GM12878 (cell line): ENCODE measurements at regions not wholly inside any gene's neighbourhood (a gene's known extent, or its start where the extent isn't known, plus 50 kb on each side); places are given as distances from the start of the nearest gene placed in this dataset.
A peak's percentile ranks its signal among the peaks of the same experiment; 100 is the strongest.

Source experiments
- ATAC-seq: fragments of 200-7000 bp; cut with Tn5 transposase; 3 replicates; pipeline ENCODE4 v1.9.1; 2020; ENCODE audit warnings: mild to moderate bottlenecking, moderate library complexity
- BruUV-seq: library from RNA; stranded (reverse); fragments of 400-500 nt; replicated peaks from 2 replicates; lab custom pipeline; 2021; lab: Mats Ljungman, UMichigan
- CTCF ChIA-PET: fragments of 300-600 bp; sonication (Branson Sonifier 250); formaldehyde crosslinking; extraction: SDS; loops from one replicate; lab custom pipeline; 2021; ENCODE audit warnings: inconsistent platforms; lab: Yijun Ruan, JAX
- POLR2A ChIA-PET: fragments of 350-600 bp; formaldehyde crosslinking; extraction: SDS; loops from one replicate; lab custom pipeline; 2021; ENCODE audit warnings: inconsistent platforms; lab: Charles Lee
- RAD21 ChIA-PET: fragments of 300-600 bp; sonication (Branson Sonifier 250); formaldehyde crosslinking; loops from one replicate; lab custom pipeline; 2023; ENCODE audit warnings: antibody characterized with exemption; ENCODE audit not compliant: unreplicated experiment; lab: Charles Lee
- SMC1A ChIA-PET: fragments of 300-600 bp; sonication (Branson Sonifier 250); formaldehyde crosslinking; loops from one replicate; lab custom pipeline; 2023; ENCODE audit not compliant: unreplicated experiment, uncharacterized antibody; lab: Charles Lee
- DNase-seq: peaks from one replicate; pipeline ENCODE4 v3.0.0-alpha.2; 2011; ENCODE audit warnings: low read depth, low spot score
- FAIRE-seq: peaks from 3 replicates; lab custom pipeline; 2011; peaks lifted over from hg19 to GRCh38; lab: Jason Lieb, UNC
- H2AFZ ChIP-seq: 2 replicates; pipeline ENCODE4 v1.6.0; 2011; ENCODE audit warnings: low read depth, low read length, control low read depth; ENCODE audit not compliant: control insufficient read depth
- H3K27ac ChIP-seq: 2 replicates; pipeline ENCODE4 v1.5.1; 2011; ENCODE audit warnings: control low read depth; ENCODE audit not compliant: control insufficient read depth, insufficient read depth
- H3K27me3 ChIP-seq, 2 experiments: replicated peaks in 1 of 2; 2 replicates each; pipeline versions ENCODE4 v1.6.0 to v1.6.1; 2011; ENCODE audit warnings: low read length in 1 of 2; ENCODE audit not compliant: control insufficient read depth in 2 of 2, insufficient read depth in 2 of 2
- H3K36me3 ChIP-seq, 2 experiments: 2 replicates each; pipeline ENCODE4 v1.5.1; 2011; ENCODE audit warnings: low read length in 1 of 2; ENCODE audit not compliant: control insufficient read depth in 2 of 2, insufficient read depth in 2 of 2
- H3K4me1 ChIP-seq: 2 replicates; pipeline ENCODE4 v1.6.1; 2011; ENCODE audit warnings: mild to moderate bottlenecking, low read length, moderate library complexity, mixed read lengths; ENCODE audit not compliant: control insufficient read depth, insufficient read depth
- H3K4me2 ChIP-seq: 2 replicates; pipeline ENCODE4 v1.6.0; 2011; ENCODE audit warnings: control low read depth; ENCODE audit not compliant: control insufficient read depth, insufficient read depth
- H3K4me3 ChIP-seq: fragments of 200-600 bp; sonication (generic); 2 replicates; pipeline ENCODE4 v1.5.1; 2016
- H3K79me2 ChIP-seq: 2 replicates; pipeline ENCODE4 v1.6.0; 2011; ENCODE audit warnings: low read length; ENCODE audit not compliant: control insufficient read depth, insufficient read depth
- H3K9ac ChIP-seq: 2 replicates; pipeline ENCODE4 v1.8.0; 2011; ENCODE audit warnings: low read length, control low read depth, mixed read lengths; ENCODE audit not compliant: control insufficient read depth, insufficient read depth
- H3K9me3 ChIP-seq: replicated peaks from 3 replicates; pipeline ENCODE4 v1.5.1; 2011; ENCODE audit warnings: mild to moderate bottlenecking, low read length; ENCODE audit not compliant: control insufficient read depth, insufficient read depth
- H4K20me1 ChIP-seq: 2 replicates; pipeline ENCODE4 v1.6.0; 2011; ENCODE audit not compliant: control insufficient read depth, insufficient read depth
- BRCA1 ChIP-seq: IDR thresholded peaks from 2 replicates; pipeline ENCODE4 v1.6.1; 2011; ENCODE audit warnings: low read depth, low read length, improper control_type of control experiment
- CEBPB ChIP-seq, 2 experiments: fragments of 150-350 bp in 1 of 2; IDR thresholded peaks; 2 replicates each; pipeline ENCODE4 v1.6.1; 2012 to 2014; ENCODE audit warnings: low read depth in 2 of 2, low read length in 2 of 2, borderline replicate concordance in 1 of 2, inconsistent platforms in 1 of 2
- CTCF ChIP-seq, 3 experiments: IDR thresholded peaks in 2 of 3; conservative IDR thresholded peaks in 1 of 3; 2 replicates each; pipeline ENCODE4 v1.5.1; 2011; ENCODE audit warnings: low read depth in 3 of 3, low read length in 3 of 3, mild to moderate bottlenecking in 3 of 3, control low read depth in 2 of 3, moderate library complexity in 2 of 3, inconsistent platforms in 1 of 3, mixed read lengths in 1 of 3; ENCODE audit not compliant: control insufficient read depth in 2 of 3, insufficient read depth in 1 of 3; ENCODE audit errors: extremely low read depth in 1 of 3
- E2F4 ChIP-seq: IDR thresholded peaks from 2 replicates; pipeline ENCODE4 v1.6.1; 2012; ENCODE audit warnings: low read depth, low read length, improper control_type of control experiment
- FOS ChIP-seq: IDR thresholded peaks from 3 replicates; pipeline ENCODE4 v1.6.1; 2011; ENCODE audit warnings: borderline replicate concordance; ENCODE audit not compliant: insufficient read length; ENCODE audit errors: extremely low read depth
- HSF1 ChIP-seq: fragments of 150-350 bp; IDR thresholded peaks from 2 replicates; pipeline ENCODE4 v1.6.1; 2014; ENCODE audit warnings: mild to moderate bottlenecking, low read depth, low read length
- MAX ChIP-seq: IDR thresholded peaks from 2 replicates; pipeline ENCODE4 v1.6.1; 2012; ENCODE audit warnings: low read depth, low read length, improper control_type of control experiment
- PML ChIP-seq: IDR thresholded peaks from 2 replicates; pipeline ENCODE4 v1.6.1; 2012; ENCODE audit warnings: low read length, inconsistent platforms
- POU2F2 ChIP-seq: IDR thresholded peaks from 3 replicates; pipeline ENCODE4 v1.6.1; 2011; ENCODE audit warnings: low read depth, mild to moderate bottlenecking, low read length, borderline replicate concordance
- PRDM15 ChIP-seq: fragments of 450-650 bp; formaldehyde crosslinking; IDR thresholded peaks from 2 replicates; pipeline ENCODE4 v1.4.0; 2020; ENCODE audit warnings: mild to moderate bottlenecking, moderate library complexity
- SMAD1 ChIP-seq: fragments of 450-650 bp; IDR thresholded peaks from 2 replicates; pipeline ENCODE4 v1.6.1; 2018; ENCODE audit warnings: mild to moderate bottlenecking, low read depth; ENCODE audit not compliant: partially characterized antibody
- SP1 ChIP-seq: IDR thresholded peaks from one replicate; pipeline ENCODE4 v1.6.1; 2011; ENCODE audit warnings: low read depth, low read length
- ZNF274 ChIP-seq: IDR thresholded peaks from one replicate; pipeline ENCODE4 v1.8.0; 2011; ENCODE audit not compliant: insufficient read length, insufficient read depth
- WGBS: methylation state at CpG from one replicate; pipeline ENCODE4 v1.1.6; 2016; ENCODE audit warnings: low lambda C conversion rate; ENCODE audit not compliant: insufficient replicate concordance, insufficient coverage; ENCODE audit errors: missing lambda C conversion rate; 5-methylcytosine and 5-hydroxymethylcytosine counted together
- in situ Hi-C: fragments of 300-500 bp; cut with MboI; formaldehyde crosslinking; loops from 9 replicates; pipeline ENCODE4 v1.14.3; 2018; ENCODE audit warnings: mixed read lengths
- intact Hi-C: fragments of 100-400 bp; cut with micrococcal nuclease; formaldehyde crosslinking; loops from one replicate; pipeline ENCODE4 v1.14.2; 2022; ENCODE audit not compliant: unreplicated experiment

- ChIA-PET CTCF (interaction anchor here (0.6 to 1.8 kb wide), 5 partner anchors 10 to 69 kb away, joined by 3 to 14 read pairs (median 4); no protein-coding TSS in a partner anchor), RAD21 (interaction anchor here (1.5 kb wide), 1 partner anchor 16 kb away, joined by 5 read pairs; no protein-coding TSS in a partner anchor), POLR2A (no interaction called here), SMC1A (interaction anchor here (1.0 to 2.1 kb wide), 5 partner anchors 14 to 23 kb away, joined by 3 to 9 read pairs (median 4); no protein-coding TSS in a partner anchor)
- WGBS, result 47% methylated on average over 3 of the region's 3 CpGs
- Histone ChIP-seq H3K9me3 (no peaks in the 10 kb centered on the region; the same call in 2 of the 3 replicates), H4K20me1 (no peaks in the 10 kb centered on the region), H3K27ac (no peak overlapping the region), H3K27me3 (no peaks in the 10 kb centered on the region), H3K9ac (no peak overlapping the region), H3K36me3 (no peaks in the 10 kb centered on the region), H2AFZ (no peak overlapping the region), H3K4me2 (no peak overlapping the region), H3K4me1 (no peaks in the 10 kb centered on the region), H3K4me3 (no peak overlapping the region), H3K79me2 (no peaks in the 10 kb centered on the region)
- peak; percentile 91 for ATAC-seq
- no peak for DNase-seq
- BruUV-seq, result no TSS peak
- no peak for FAIRE-seq
- intact Hi-C loops, result no loop called here
- in situ Hi-C loops, result no loop called here
- TF ChIP-seq E2F4 (no peak), MAX (no peak), CEBPB (IDR thresholded peaks at IDR 0.05; ENCODE audit: borderline replicate concordance in 1 of 2, low read depth in 2 of 2, low read length in 2 of 2) (no peak), PRDM15 (CRISPR knock-in tag) (no peak), ZNF274 (no peak), FOS (no peak), HSF1 (no peak), BRCA1 (no peak), SMAD1 (no peak), CTCF (IDR thresholded peaks at IDR 0.05 in 2 of 3, conservative IDR thresholded peaks at IDR 0.05 in 1 of 3; ENCODE audit: control insufficient read depth in 2 of 3, extremely low read depth in 1 of 3, insufficient read depth in 1 of 3, low read depth in 3 of 3, low read length in 3 of 3) (no peak), PML (no peak), POU2F2 (no peak), SP1 (no peak)
These were observed 87.5 kb upstream of the ZNF92 start for GRCh38 chr7:65285906-65286864.
